ENCODE measurements at regions not wholly inside any gene's neighbourhood (a gene's known extent, or its start where the extent isn't known, plus 50 kb on each side); places are given as distances from the start of the nearest gene placed in this dataset.

DNA sequence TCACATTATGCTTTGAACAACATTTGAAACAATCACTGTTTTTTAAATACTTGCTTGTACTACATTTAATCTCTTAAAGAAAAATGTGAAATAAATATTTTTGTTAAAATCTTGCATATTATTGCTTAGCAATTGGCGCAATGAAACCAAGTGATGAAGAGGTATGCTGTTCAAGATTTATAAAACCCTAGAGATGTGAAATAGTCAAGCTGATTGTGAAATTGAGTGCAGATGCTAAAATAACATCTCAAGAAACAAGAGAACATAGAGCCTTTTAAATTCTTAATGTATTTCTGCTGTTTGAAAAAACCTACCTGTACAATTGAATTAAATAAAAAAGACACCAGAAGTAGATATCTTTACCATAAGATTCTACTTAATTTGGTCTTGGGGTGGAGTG is 179.2 kb upstream of the MCHR2 start:
- H3K4me1 ChIP-seq (ENCODE audit: control insufficient read depth in 2 of 3, insufficient read depth in 2 of 3, low read depth in 1 of 3, low read length in 3 of 3), result peaks cover 2 to 10% (median 5%) of the 10 kb centered on the region in 3 donors
- H3K27ac ChIP-seq (ENCODE audit: low read depth in 2 of 2, low read length in 2 of 2), result no peak overlapping the region
- intact Hi-C loops (cut with DNase I), result no loop called here
- H3K4me3 ChIP-seq (ENCODE audit: low read length in 3 of 3), result no peak overlapping the region
- H3K27me3 ChIP-seq (ENCODE audit: control insufficient read depth, insufficient read depth, low read length), result no peaks in the 10 kb centered on the region
- H3K9me3 ChIP-seq (ENCODE audit: control insufficient read depth in 2 of 3, insufficient read depth in 1 of 3, low read length in 3 of 3), result no peaks in the 10 kb centered on the region
- H3K9ac ChIP-seq (ENCODE audit: low read length in 3 of 3), result no peak overlapping the region
- no peak for FAIRE-seq
- no peaks in the 10 kb centered on the region for H3K36me3 ChIP-seq (ENCODE audit: control insufficient read depth in 2 of 3, insufficient read depth in 3 of 3, low read length in 3 of 3)
- TF ChIP-seq, protein P1, sequence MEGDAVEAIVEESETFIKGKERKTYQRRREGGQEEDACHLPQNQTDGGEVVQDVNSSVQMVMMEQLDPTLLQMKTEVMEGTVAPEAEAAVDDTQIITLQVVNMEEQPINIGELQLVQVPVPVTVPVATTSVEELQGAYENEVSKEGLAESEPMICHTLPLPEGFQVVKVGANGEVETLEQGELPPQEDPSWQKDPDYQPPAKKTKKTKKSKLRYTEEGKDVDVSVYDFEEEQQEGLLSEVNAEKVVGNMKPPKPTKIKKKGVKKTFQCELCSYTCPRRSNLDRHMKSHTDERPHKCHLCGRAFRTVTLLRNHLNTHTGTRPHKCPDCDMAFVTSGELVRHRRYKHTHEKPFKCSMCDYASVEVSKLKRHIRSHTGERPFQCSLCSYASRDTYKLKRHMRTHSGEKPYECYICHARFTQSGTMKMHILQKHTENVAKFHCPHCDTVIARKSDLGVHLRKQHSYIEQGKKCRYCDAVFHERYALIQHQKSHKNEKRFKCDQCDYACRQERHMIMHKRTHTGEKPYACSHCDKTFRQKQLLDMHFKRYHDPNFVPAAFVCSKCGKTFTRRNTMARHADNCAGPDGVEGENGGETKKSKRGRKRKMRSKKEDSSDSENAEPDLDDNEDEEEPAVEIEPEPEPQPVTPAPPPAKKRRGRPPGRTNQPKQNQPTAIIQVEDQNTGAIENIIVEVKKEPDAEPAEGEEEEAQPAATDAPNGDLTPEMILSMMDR (IDR thresholded peaks at IDR 0.05; ENCODE audit: borderline replicate concordance, extremely low read depth, insufficient read depth), result no peak
- DNase-seq, result no peak

DNA sequence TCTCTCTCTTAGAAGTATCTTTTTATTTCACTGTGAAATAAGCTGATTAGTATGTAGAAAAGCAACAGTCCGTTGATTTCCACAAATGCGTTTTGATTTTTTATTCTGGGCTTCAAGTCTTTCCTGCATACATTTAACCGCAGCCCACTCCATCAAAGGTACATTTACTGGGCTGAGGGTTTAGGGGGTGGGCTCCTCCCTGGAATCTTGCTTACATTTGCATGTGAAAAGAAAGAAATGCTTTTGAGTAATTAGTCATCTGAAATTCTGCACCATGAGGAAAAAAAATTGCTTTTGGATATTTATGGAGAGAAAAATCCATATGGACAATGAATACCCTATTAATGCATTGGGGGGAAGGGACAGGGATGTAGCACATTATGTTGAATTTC is 178.3 kb upstream of the MCHR2 start:
- no peak overlapping the region for H3K4me3 ChIP-seq (ENCODE audit: low read length in 3 of 3)
- intact Hi-C loops (cut with DNase I), result no loop called here
- no peak overlapping the region for H3K9ac ChIP-seq (ENCODE audit: low read length in 3 of 3)
- TF ChIP-seq, protein P1 (IDR thresholded peaks at IDR 0.05; ENCODE audit: borderline replicate concordance, extremely low read depth, insufficient read depth), result no peak
- H3K27ac ChIP-seq (ENCODE audit: low read depth in 2 of 2, low read length in 2 of 2), result no peak overlapping the region
- DNase-seq (no peak), FAIRE-seq (no peak)
- peaks cover 2 to 8% (median 5%) of the 10 kb centered on the region in 3 donors for H3K4me1 ChIP-seq (ENCODE audit: control insufficient read depth in 2 of 3, insufficient read depth in 2 of 3, low read depth in 1 of 3, low read length in 3 of 3)
- H3K36me3 ChIP-seq (ENCODE audit: control insufficient read depth in 2 of 3, insufficient read depth in 3 of 3, low read length in 3 of 3), result no peaks in the 10 kb centered on the region
- H3K9me3 ChIP-seq (ENCODE audit: control insufficient read depth in 2 of 3, insufficient read depth in 1 of 3, low read length in 3 of 3), result no peaks in the 10 kb centered on the region
- H3K27me3 ChIP-seq (ENCODE audit: control insufficient read depth, insufficient read depth, low read length), result no peaks in the 10 kb centered on the region

DNA sequence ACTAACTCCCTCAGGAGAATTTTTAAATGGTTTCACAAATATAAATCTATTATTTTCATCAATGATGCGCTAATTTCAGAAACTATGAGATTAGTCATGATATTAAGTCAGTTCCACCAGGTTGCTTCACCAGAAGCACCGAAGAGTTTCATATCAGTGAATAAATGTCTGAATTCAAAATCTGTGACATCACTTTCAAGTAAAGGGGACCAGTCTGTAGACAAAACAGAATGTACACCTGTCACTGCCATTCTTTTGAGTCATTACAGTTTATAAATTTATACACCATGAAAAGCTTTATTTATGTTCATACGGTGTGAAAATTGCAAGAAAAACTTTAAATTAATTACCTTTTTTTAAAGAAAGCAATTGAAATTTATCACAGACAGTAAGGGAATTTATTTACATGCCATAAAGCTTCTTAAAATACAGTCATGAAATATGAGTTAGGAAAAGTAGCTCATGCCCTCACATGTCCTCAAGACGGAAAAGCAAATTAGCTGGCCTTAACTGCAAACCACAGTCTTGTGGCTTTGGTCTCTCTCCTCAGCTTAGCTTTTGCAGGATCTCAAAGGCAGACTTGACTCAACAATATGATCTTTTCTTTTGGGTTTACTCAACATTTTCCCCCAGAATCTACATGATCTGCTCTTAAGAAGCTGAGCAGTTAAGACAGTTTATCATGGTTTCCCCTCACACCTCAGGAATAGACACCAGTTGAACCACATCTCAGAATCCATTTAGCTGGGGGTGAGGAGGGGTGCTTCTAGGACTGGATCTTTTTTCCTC is 177.7 kb upstream of the MCHR2 start:
- Histone ChIP-seq H3K36me3 (ENCODE audit: control insufficient read depth in 2 of 3, insufficient read depth in 3 of 3, low read length in 3 of 3) (no peaks in the 10 kb centered on the region), H3K9ac (ENCODE audit: low read length in 3 of 3) (no peak overlapping the region), H3K4me3 (ENCODE audit: low read length in 3 of 3) (no peak overlapping the region), H3K9me3 (ENCODE audit: control insufficient read depth in 2 of 3, insufficient read depth in 1 of 3, low read length in 3 of 3) (no peaks in the 10 kb centered on the region), H3K27me3 (ENCODE audit: control insufficient read depth, insufficient read depth, low read length) (no peaks in the 10 kb centered on the region), H3K27ac (ENCODE audit: low read depth in 2 of 2, low read length in 2 of 2) (no peak overlapping the region), H3K4me1 (ENCODE audit: control insufficient read depth in 2 of 3, insufficient read depth in 2 of 3, low read depth in 1 of 3, low read length in 3 of 3) (peaks cover 2 to 5% (median 4%) of the 10 kb centered on the region in 3 donors)
- FAIRE-seq (no peak), DNase-seq (no peak)
- intact Hi-C loops (cut with DNase I), result no loop called here
- TF ChIP-seq, protein P1 (IDR thresholded peaks at IDR 0.05; ENCODE audit: borderline replicate concordance, extremely low read depth, insufficient read depth), result no peak

Measured in kidney (tissue), 13 donors.